Right cardiac atrium (tissue), 5 donors: ENCODE measurements at regions not wholly inside any gene's neighbourhood (a gene's known extent, or its start where the extent isn't known, plus 50 kb on each side); places are given as distances from the start of the nearest gene placed in this dataset.
"Not testable (repeated sequence)": the region's sequence is repeated elsewhere in the genome, so short reads cannot be mapped to it uniquely, and the experiment has no call there.

Experiments used
- ATAC-seq, 2 donors: fragments of 200-7000 bp; cut with Tn5 transposase; one replicate each; pipeline versions ENCODE4 v1.8.0 to v1.9.1; 2020; ENCODE audit warnings: moderate library complexity in 2 of 2, mild to moderate bottlenecking in 1 of 2
- DNase-seq, 3 donors: peaks; one replicate each; pipeline ENCODE4 v3.0.0-alpha.2; 2020
- H3K27ac ChIP-seq: one replicate; pipeline ENCODE4 v1.5.1; 2013; ENCODE audit warnings: mild to moderate bottlenecking, low read length, control low read depth, moderate library complexity
- H3K27me3 ChIP-seq: one replicate; pipeline ENCODE4 v1.6.1; 2013; ENCODE audit not compliant: control insufficient read depth, insufficient read depth
- H3K4me1 ChIP-seq: one replicate; pipeline ENCODE4 v1.6.1; 2013; ENCODE audit warnings: low read length; ENCODE audit not compliant: control insufficient read depth, insufficient read depth
- H3K4me3 ChIP-seq: one replicate; pipeline ENCODE4 v1.5.1; 2013; ENCODE audit warnings: low read length, control low read depth
- H3K9me3 ChIP-seq: one replicate; pipeline ENCODE4 v1.6.1; 2013; ENCODE audit warnings: low read length; ENCODE audit not compliant: control insufficient read depth
- WGBS: extraction: QIAGEN DNeasy Blood & Tissue Kit; methylation state at CpG from one replicate; pipeline ENCODE4 v1.1.7; 2013; 5-methylcytosine and 5-hydroxymethylcytosine counted together
- intact Hi-C, 4 donors: fragments of 100-400 bp; cut with DNase I; formaldehyde crosslinking; loops; one replicate each; pipeline versions ENCODE4 v1.11.0 to v1.14.0; 2022 to 2023
- donor health status: healthy with polysubstance abuse.
- donor health status: DM: no; HTN: yes; CAD: no.
- donor health status: DM: no; HTN: no; CAD: no.
- donor health status: DM: no; HTN: yes; CAD: no; lungs with severe emphysema.
- donor health status: DM: yes; HTN: yes; CAD: no.

- ATAC-seq, result peak in 1 of 2 donors; percentile 37
- Histone ChIP-seq H3K9me3 (no peaks in the 10 kb centered on the region), H3K4me3 (no peak overlapping the region), H3K4me1 (no peaks in the 10 kb centered on the region), H3K27ac (no peak overlapping the region), H3K27me3 (no peaks in the 10 kb centered on the region)
- 44% methylated on average over 6 of the region's 6 CpGs for WGBS
- intact Hi-C loops, result no loop called here
- no peak for DNase-seq
Measured at GRCh38 chr5:173395257-173395932, 67.2 kb upstream of the STC2 start.

- ATAC-seq, result no peak
- H3K27ac ChIP-seq, result no peak overlapping the region
- no peak for DNase-seq
- no peaks in the 10 kb centered on the region for H3K9me3 ChIP-seq
- H3K4me3 ChIP-seq, result no peak overlapping the region
- intact Hi-C loops, result no loop called here
- WGBS, result 63% methylated on average over 4 of the region's 4 CpGs
- H3K4me1 ChIP-seq, result no peaks in the 10 kb centered on the region
- H3K27me3 ChIP-seq, result no peaks in the 10 kb centered on the region
Measured at GRCh38 chr5:173394701-173395100, 66.5 kb upstream of the STC2 start.

- DNase-seq (no peak), ATAC-seq (no peak)
- Histone ChIP-seq H3K9me3 (no peaks in the 10 kb centered on the region), H3K4me1 (no peaks in the 10 kb centered on the region), H3K4me3 (no peak overlapping the region), H3K27ac (no peak overlapping the region), H3K27me3 (no peaks in the 10 kb centered on the region)
- intact Hi-C loops, result no loop called here
Measured at GRCh38 chr5:173392172-173392571, 64.0 kb upstream of the STC2 start.

GRCh38 chr5:173391031-173391430 is 62.8 kb upstream of the STC2 start:
- Histone ChIP-seq H3K4me1 (no peaks in the 10 kb centered on the region), H3K27me3 (no peaks in the 10 kb centered on the region), H3K27ac (no peak overlapping the region), H3K4me3 (no peak overlapping the region), H3K9me3 (no peaks in the 10 kb centered on the region)
- ATAC-seq, result no peak
- WGBS, result 72% methylated on average over 7 of the region's 7 CpGs
- DNase-seq, result no peak
- intact Hi-C loops, result no loop called here

- H3K27ac ChIP-seq, H3K4me3 ChIP-seq, H3K4me1 ChIP-seq, DNase-seq, H3K9me3 ChIP-seq, intact Hi-C loops, ATAC-seq, H3K27me3 ChIP-seq: not testable (repeated sequence)
- WGBS, result 90% methylated on average over 2 of the region's 2 CpGs
Measured at GRCh38 chr5:173387293-173387692, 59.1 kb upstream of the STC2 start.

GRCh38 chr5:173385832-173386360 is 57.7 kb upstream of the STC2 start:
- H3K27ac ChIP-seq, result no peak overlapping the region
- no peaks in the 10 kb centered on the region for H3K9me3 ChIP-seq
- no peaks in the 10 kb centered on the region for H3K4me1 ChIP-seq
- DNase-seq (no peak), ATAC-seq (no peak)
- intact Hi-C loops, result no loop called here
- no peaks in the 10 kb centered on the region for H3K27me3 ChIP-seq
- no peak overlapping the region for H3K4me3 ChIP-seq
- WGBS, result 85% methylated on average over 4 of the region's 4 CpGs

GRCh38 chr5:173383711-173384110 is 55.5 kb upstream of the STC2 start:
- H3K4me3 ChIP-seq, result no peak overlapping the region
- H3K9me3 ChIP-seq, result no peaks in the 10 kb centered on the region
- DNase-seq, result no peak
- intact Hi-C loops, result no loop called here
- no peak for ATAC-seq
- no peak overlapping the region for H3K27ac ChIP-seq
- 76% methylated on average over 4 of the region's 4 CpGs for WGBS
- no peaks in the 10 kb centered on the region for H3K27me3 ChIP-seq
- H3K4me1 ChIP-seq, result no peaks in the 10 kb centered on the region

GRCh38 chr5:173378727-173379126 is 50.5 kb upstream of the STC2 start:
- intact Hi-C loops, result no loop called here
- no peak for ATAC-seq
- 93% methylated on average over 3 of the region's 3 CpGs for WGBS

More at GRCh38 chr5:173378727-173379126, 50.5 kb upstream of the STC2 start:
- H3K27me3 ChIP-seq, result no peaks in the 10 kb centered on the region
- H3K9me3 ChIP-seq, result no peaks in the 10 kb centered on the region
- H3K4me3 ChIP-seq, result no peak overlapping the region
- no peak overlapping the region for H3K27ac ChIP-seq
- H3K4me1 ChIP-seq, result no peaks in the 10 kb centered on the region
- DNase-seq, result no peak
